NCI-H82 (cell line): ENCODE measurements at regions not wholly inside any gene's neighbourhood (a gene's known extent, or its start where the extent isn't known, plus 50 kb on each side); places are given as distances from the start of the nearest gene placed in this dataset.
"Not testable (repeated sequence)": the region's sequence is repeated elsewhere in the genome, so short reads cannot be mapped to it uniquely, and the experiment has no call there.

Experiments
- DNase-seq: peaks from one replicate; lab custom pipeline; 2025; lab: John Stamatoyannopoulos, UW

- no peak for DNase-seq
Measured at GRCh38 chr5:17037751-17038150, 101.7 kb upstream of the MYO10 start.

- DNase-seq = no peak
Measured at GRCh38 chr5:17039170-17039569, 103.1 kb upstream of the MYO10 start.

- DNase-seq = peak; percentile 96
Measured at GRCh38 chr5:17042041-17042440, 106.0 kb upstream of the MYO10 start.

GRCh38 chr5:17046320-17046719 is 110.2 kb upstream of the MYO10 start:
- DNase-seq = no peak

GRCh38 chr5:17050236-17050635 is 114.1 kb upstream of the MYO10 start:
- no peak for DNase-seq

- no peak for DNase-seq
Measured at GRCh38 chr5:17054911-17055310, 118.8 kb upstream of the MYO10 start.

GRCh38 chr5:17056141-17056631 is 120.1 kb upstream of the MYO10 start:
- DNase-seq = no peak

- no peak for DNase-seq
Measured at GRCh38 chr5:17058438-17058837, 122.3 kb upstream of the MYO10 start.

GRCh38 chr5:17061973-17062470 is 125.9 kb upstream of the MYO10 start:
- DNase-seq = no peak

GRCh38 chr5:17062741-17063140 is 126.7 kb upstream of the MYO10 start:
- DNase-seq = not testable (repeated sequence)

- no peak for DNase-seq
Measured at GRCh38 chr5:17064241-17064640, 128.2 kb upstream of the MYO10 start.

GRCh38 chr5:17065458-17065857 is 129.4 kb upstream of the MYO10 start:
- DNase-seq = peak; percentile 28

GRCh38 chr5:17066026-17066425 is 129.9 kb upstream of the MYO10 start:
- DNase-seq = peak; percentile 77

GRCh38 chr5:17067657-17068392 is 131.7 kb upstream of the MYO10 start:
- no peak for DNase-seq

- peak; percentile 42 for DNase-seq
Measured at GRCh38 chr5:17069995-17070511, 134.0 kb upstream of the MYO10 start.

GRCh38 chr5:17070647-17071046 is 134.6 kb upstream of the MYO10 start:
- DNase-seq = no peak

GRCh38 chr5:17075236-17075635 is 139.1 kb upstream of the MYO10 start:
- DNase-seq = no peak

GRCh38 chr5:17076272-17076671 is 140.2 kb upstream of the MYO10 start:
- no peak for DNase-seq

- DNase-seq = no peak
Measured at GRCh38 chr5:17077440-17078233, 139.8 kb upstream of the BASP1 start.

- DNase-seq = no peak
Measured at GRCh38 chr5:17079562-17079961, 137.9 kb upstream of the BASP1 start.

GRCh38 chr5:17080361-17080760 is 137.1 kb upstream of the BASP1 start:
- no peak for DNase-seq

GRCh38 chr5:17081142-17081541 is 136.3 kb upstream of the BASP1 start:
- no peak for DNase-seq

- not testable (repeated sequence) for DNase-seq
Measured at GRCh38 chr5:17083276-17083675, 134.2 kb upstream of the BASP1 start.
